ENCODE measurements at regions not wholly inside any gene's neighbourhood (a gene's known extent, or its start where the extent isn't known, plus 50 kb on each side); places are given as distances from the start of the nearest gene placed in this dataset.

DNA sequence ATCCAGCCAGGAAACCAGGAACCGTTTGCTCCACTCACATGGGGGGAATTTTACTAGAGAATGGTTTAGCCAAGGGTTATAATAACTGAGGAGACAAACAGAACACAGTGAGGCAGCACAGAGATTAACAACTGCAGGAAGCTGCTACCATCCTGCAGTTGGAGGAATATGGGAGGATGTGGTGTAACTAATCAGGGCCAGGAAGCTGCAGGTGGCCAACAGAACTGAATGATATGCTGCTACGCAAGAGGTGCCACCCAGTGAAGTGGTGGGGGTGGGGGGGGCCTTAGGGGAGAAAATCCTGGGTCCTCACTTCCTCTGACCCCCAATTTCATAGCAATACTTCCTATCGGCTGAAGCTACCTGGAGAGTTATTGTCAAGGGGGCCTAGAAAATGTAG is 306.4 kb upstream of the STT3B start:
- ChIA-PET CTCF (no interaction called here), POLR2A (no interaction called here)
- no peak overlapping the region for H3K4me3 ChIP-seq (ENCODE audit: low read depth, low read length)
- no peak overlapping the region for H3K27ac ChIP-seq (ENCODE audit: low read depth, low read length)
- no peak for TF ChIP-seq CTCF (IDR thresholded peaks at IDR 0.05; ENCODE audit: low read depth, low read length)
- H3K9me3 ChIP-seq (ENCODE audit: control insufficient read depth, insufficient read depth, low read length) = no peaks in the 10 kb centered on the region
- peaks cover 2% of the 10 kb centered on the region for H3K27me3 ChIP-seq (ENCODE audit: control insufficient read depth, insufficient read depth, low read length)
- no peak for DNase-seq (ENCODE audit: low read depth, low spot score)

GRCh38 chr3:31227131-31227562 is 305.6 kb upstream of the STT3B start:
- ChIA-PET POLR2A (no interaction called here), CTCF (no interaction called here)
- H3K4me3 ChIP-seq (ENCODE audit: low read depth, low read length) = no peak overlapping the region
- no peak for TF ChIP-seq CTCF (IDR thresholded peaks at IDR 0.05; ENCODE audit: low read depth, low read length)
- H3K27me3 ChIP-seq (ENCODE audit: control insufficient read depth, insufficient read depth, low read length) = peaks cover 2% of the 10 kb centered on the region
- H3K27ac ChIP-seq (ENCODE audit: low read depth, low read length) = no peak overlapping the region
- H3K9me3 ChIP-seq (ENCODE audit: control insufficient read depth, insufficient read depth, low read length) = no peaks in the 10 kb centered on the region
- DNase-seq (ENCODE audit: low read depth, low spot score) = no peak

DNA sequence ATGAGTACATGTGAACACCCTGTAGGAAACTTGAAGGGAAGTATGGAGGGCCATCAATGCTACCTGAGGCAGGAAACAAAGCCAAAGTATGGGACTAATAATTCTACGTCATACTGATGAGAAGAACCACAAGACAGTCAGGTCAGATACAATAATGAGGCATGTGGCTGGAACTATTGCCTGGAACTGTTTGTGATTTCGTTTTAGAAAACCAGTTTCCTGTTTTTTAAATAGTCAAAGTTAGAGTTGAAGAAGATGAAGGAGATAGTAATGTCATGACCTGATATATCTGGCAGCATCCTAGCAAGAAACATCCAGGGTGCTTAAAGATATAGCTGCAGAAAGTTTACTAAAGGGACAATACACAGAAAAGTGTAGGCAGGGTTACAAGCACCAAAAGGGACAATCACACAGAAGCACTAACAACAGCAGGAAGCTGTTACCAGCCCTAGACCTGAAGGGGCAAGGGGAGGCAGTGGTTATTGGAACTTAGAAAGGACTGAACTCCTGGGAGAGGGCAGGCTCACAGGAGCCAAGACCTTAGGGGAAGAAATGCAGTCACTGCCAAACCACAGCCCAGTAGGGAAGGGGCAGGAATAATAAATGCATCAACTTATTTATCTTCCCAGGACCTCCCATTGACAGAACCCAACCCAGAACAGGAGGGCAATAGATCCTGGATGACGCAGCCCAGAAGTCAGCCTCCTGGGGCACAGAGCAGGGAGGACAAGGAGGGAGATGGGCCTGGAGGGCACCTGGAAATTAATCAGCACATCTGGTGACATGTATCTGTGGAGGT is 302.1 kb upstream of the STT3B start:
- Histone ChIP-seq H3K27ac (ENCODE audit: low read depth, low read length) (no peak overlapping the region), H3K4me3 (ENCODE audit: low read depth, low read length) (no peak overlapping the region), H3K27me3 (ENCODE audit: control insufficient read depth, insufficient read depth, low read length) (peaks cover 2% of the 10 kb centered on the region), H3K9me3 (ENCODE audit: control insufficient read depth, insufficient read depth, low read length) (no peaks in the 10 kb centered on the region)
- DNase-seq (ENCODE audit: low read depth, low spot score) = no peak
- ChIA-PET POLR2A (no interaction called here), CTCF (no interaction called here)
- TF ChIP-seq CTCF (IDR thresholded peaks at IDR 0.05; ENCODE audit: low read depth, low read length) = no peak

- no peak for DNase-seq (ENCODE audit: low read depth, low spot score)
- peaks cover 2% of the 10 kb centered on the region for H3K27me3 ChIP-seq (ENCODE audit: control insufficient read depth, insufficient read depth, low read length)
- H3K4me3 ChIP-seq (ENCODE audit: low read depth, low read length) = no peak overlapping the region
- POLR2A ChIA-PET = no interaction called here
- CTCF ChIA-PET = no interaction called here
- no peak for TF ChIP-seq CTCF (IDR thresholded peaks at IDR 0.05; ENCODE audit: low read depth, low read length)
- no peaks in the 10 kb centered on the region for H3K9me3 ChIP-seq (ENCODE audit: control insufficient read depth, insufficient read depth, low read length)
- no peak overlapping the region for H3K27ac ChIP-seq (ENCODE audit: low read depth, low read length)
Observed at GRCh38 chr3:31232055-31233025, 300.4 kb upstream of the STT3B start.

GRCh38 chr3:31234145-31234544 is 298.6 kb upstream of the STT3B start:
- Histone ChIP-seq H3K27ac (ENCODE audit: low read depth, low read length) (no peak overlapping the region), H3K27me3 (ENCODE audit: control insufficient read depth, insufficient read depth, low read length) (peaks cover 2% of the 10 kb centered on the region), H3K4me3 (ENCODE audit: low read depth, low read length) (no peak overlapping the region), H3K9me3 (ENCODE audit: control insufficient read depth, insufficient read depth, low read length) (no peaks in the 10 kb centered on the region)
- no peak for DNase-seq (ENCODE audit: low read depth, low spot score)
- no peak for TF ChIP-seq CTCF (IDR thresholded peaks at IDR 0.05; ENCODE audit: low read depth, low read length)
- CTCF ChIA-PET = no interaction called here
- POLR2A ChIA-PET = no interaction called here

All from AG04450 (cell line).